ENCODE measurements at regions not wholly inside any gene's neighbourhood (a gene's known extent, or its start where the extent isn't known, plus 50 kb on each side); places are given as distances from the start of the nearest gene placed in this dataset.
A peak's percentile ranks its signal among the peaks of the same experiment; 100 is the strongest.

DNA sequence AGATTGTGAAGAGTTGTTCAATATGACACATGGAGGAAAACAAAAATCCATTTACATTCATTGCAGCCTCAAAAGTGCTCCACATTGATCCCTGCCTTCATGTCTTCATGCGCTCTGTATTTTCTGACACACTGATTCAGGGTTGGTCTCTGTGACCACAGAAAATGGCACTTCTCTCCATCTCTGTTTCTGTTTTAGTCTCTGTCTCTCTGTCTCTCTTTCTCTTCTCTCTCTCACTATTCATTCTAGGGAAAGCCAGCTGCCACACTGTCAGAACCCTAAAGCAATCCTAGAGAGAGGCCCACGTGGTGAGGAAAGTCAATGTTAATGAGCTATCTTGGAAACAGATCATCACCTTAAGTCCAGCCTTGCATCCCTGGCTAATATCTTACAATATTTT, 2238.4 kb downstream of the PCDH7 start:
- POLR2A ChIA-PET (ENCODE audit: partially characterized antibody) = no interaction called here
- no peak for FAIRE-seq
- 88% methylated on average over 2 of the region's 2 CpGs; no CpG with 5 or more reads in 1 of the 2 experiments for WGBS, 2 experiments (ENCODE audit: extremely low coverage in 1 of 2, insufficient coverage in 1 of 2, insufficient read length in 1 of 2, insufficient replicate concordance in 2 of 2, low coverage in 1 of 2, low lambda C conversion rate in 2 of 2, missing lambda C conversion rate in 1 of 2)
- no peak for TF ChIP-seq SIRT6 (IDR thresholded peaks at IDR 0.05; ENCODE audit: low read length)
- no peak for TF ChIP-seq GTF2F1 (IDR thresholded peaks at IDR 0.05; ENCODE audit: borderline replicate concordance, low read depth, low read length)
- TF ChIP-seq RXRA (IDR thresholded peaks at IDR 0.05; ENCODE audit: insufficient read depth, low read depth, low read length) = no peak
- TF ChIP-seq TBP (IDR thresholded peaks at IDR 0.05; ENCODE audit: low read depth, low read length) = no peak
- TF ChIP-seq, protein P1, sequence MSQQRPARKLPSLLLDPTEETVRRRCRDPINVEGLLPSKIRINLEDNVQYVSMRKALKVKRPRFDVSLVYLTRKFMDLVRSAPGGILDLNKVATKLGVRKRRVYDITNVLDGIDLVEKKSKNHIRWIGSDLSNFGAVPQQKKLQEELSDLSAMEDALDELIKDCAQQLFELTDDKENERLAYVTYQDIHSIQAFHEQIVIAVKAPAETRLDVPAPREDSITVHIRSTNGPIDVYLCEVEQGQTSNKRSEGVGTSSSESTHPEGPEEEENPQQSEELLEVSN (IDR thresholded peaks at IDR 0.05) = no peak
- no peak for TF ChIP-seq SP4 (IDR thresholded peaks at IDR 0.05; ENCODE audit: low read length)
- TF ChIP-seq ASH2L (IDR thresholded peaks at IDR 0.05; ENCODE audit: low read length) = no peak

More for the DNA sequence above, 2238.4 kb downstream of the PCDH7 start:
- Histone ChIP-seq H3K4me2 (ENCODE audit: insufficient read depth in 1 of 2, low read depth in 2 of 2, low read length in 2 of 2) (no peak overlapping the region), H3K27me3 (replicated peaks in 1 of 4; ENCODE audit: control insufficient read depth in 3 of 4, extremely low read depth in 1 of 4, insufficient read depth in 3 of 4, low read length in 3 of 4) (no peaks in the 10 kb centered on the region), H3K18ac (ENCODE audit: extremely low read depth, low read length) (no peak overlapping the region), H3K27ac (ENCODE audit: low read depth, low read length) (no peak overlapping the region), H3K79me1 (ENCODE audit: low read depth, low read length) (no peaks in the 10 kb centered on the region), H4K8ac (ENCODE audit: extremely low read depth, insufficient read depth, low read length) (no peak overlapping the region), H3K36me3 (ENCODE audit: control insufficient read depth in 2 of 4, insufficient read depth in 4 of 4, low read length in 3 of 4) (no peaks in the 10 kb centered on the region), H3K4me3 (ENCODE audit: extremely low read depth in 1 of 4, insufficient read depth in 2 of 4, low read depth in 3 of 4, low read length in 4 of 4) (no peak overlapping the region), H3K56ac (replicated peaks; ENCODE audit: insufficient read length, low read depth, low read length) (no peak overlapping the region), H4K20me1 (replicated peaks in 1 of 2; ENCODE audit: control insufficient read depth in 1 of 2, insufficient read depth in 2 of 2, low read length in 2 of 2) (no peaks in the 10 kb centered on the region), H2BK12ac (ENCODE audit: low read depth, low read length) (no peak overlapping the region), H2AFZ (ENCODE audit: low read length) (0 out of 2 replicates have a peak overlapping the region, but pooled peaks have one; percentile 40), H3K4ac (replicated peaks; ENCODE audit: insufficient read length, low read depth, low read length) (no peak overlapping the region), H3K14ac (ENCODE audit: insufficient read length) (no peak overlapping the region), H3K9ac (replicated peaks in 1 of 4; ENCODE audit: extremely low read depth in 1 of 4, low read depth in 3 of 4, low read length in 3 of 4) (no peak overlapping the region), H4K91ac (replicated peaks; ENCODE audit: insufficient read length, low read length) (no peak overlapping the region), H2AK5ac (ENCODE audit: low read depth, low read length) (no peak overlapping the region), H2BK20ac (ENCODE audit: low read length) (no peak overlapping the region), H3K9me3 (ENCODE audit: insufficient read depth in 2 of 2, low read depth in 1 of 2, low read length in 1 of 2) (no peaks in the 10 kb centered on the region), H2BK120ac (replicated peaks; ENCODE audit: low read depth, low read length) (no peak overlapping the region), H2BK5ac (ENCODE audit: low read depth, low read length) (no peak overlapping the region), H3K23ac (ENCODE audit: insufficient read length) (no peak overlapping the region), H4K5ac (ENCODE audit: insufficient read length, low read depth, low read length) (no peak overlapping the region), H3K23me2 (ENCODE audit: low read depth, low read length) (no peaks in the 10 kb centered on the region), H3K79me2 (ENCODE audit: control insufficient read depth in 1 of 2, insufficient read depth in 2 of 2, low read length in 2 of 2) (no peaks in the 10 kb centered on the region), H3K4me1 (replicated peaks in 1 of 4; ENCODE audit: control insufficient read depth in 3 of 4, insufficient read depth in 4 of 4, low read length in 3 of 4) (no peaks in the 10 kb centered on the region), H2BK15ac (ENCODE audit: low read length) (no peak overlapping the region)
- CTCF ChIA-PET (ENCODE audit: partially characterized antibody) = no interaction called here
- no peak for DNase-seq (ENCODE audit: low read depth in 1 of 2, low spot score in 2 of 2)
